ENCODE measurements at regions not wholly inside any gene's neighbourhood (a gene's known extent, or its start where the extent isn't known, plus 50 kb on each side); places are given as distances from the start of the nearest gene placed in this dataset.

DNA sequence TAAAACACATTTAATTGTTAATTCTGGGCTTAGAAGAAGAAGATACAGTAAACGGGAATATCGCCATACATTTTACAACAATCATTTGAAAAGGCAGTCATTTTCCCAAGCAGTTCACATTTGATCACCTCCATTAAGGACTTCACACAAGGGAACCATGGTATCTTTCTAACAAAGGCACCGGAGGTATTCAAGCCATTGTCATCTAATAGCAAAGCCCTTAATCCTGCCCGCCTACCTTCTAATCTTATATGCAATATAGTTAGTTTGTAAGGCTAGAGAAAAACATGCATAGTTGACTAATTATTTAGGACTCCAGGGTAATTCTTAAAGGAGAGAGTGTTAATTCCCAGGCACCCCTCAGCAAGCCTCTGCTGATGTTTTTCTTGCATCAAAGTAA lies 83.1 kb downstream of the MRPL32 start:
- Mint-ChIP-seq H3K27ac (no peak overlapping the region), H3K36me3 (no peaks in the 10 kb centered on the region)

DNA sequence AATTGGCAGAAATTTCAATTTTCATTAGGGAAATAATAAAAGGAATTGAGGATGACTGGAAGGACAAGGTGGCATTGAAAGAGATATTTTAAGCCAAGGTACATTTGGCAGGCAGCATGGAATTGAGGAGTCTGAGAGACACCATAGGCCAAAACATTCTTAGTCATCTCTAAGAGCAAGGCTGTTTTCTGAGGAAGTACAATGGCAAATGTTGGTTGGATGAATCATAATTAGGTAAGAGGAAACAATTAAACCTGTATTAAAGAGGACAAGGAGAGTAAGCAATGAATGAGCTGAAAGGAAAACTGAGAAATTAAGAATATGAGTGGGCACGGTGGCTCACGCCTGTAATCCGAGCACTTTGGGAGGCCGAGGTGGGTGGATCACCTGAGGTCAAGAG lies 86.3 kb downstream of the MRPL32 start:
- Mint-ChIP-seq H3K9me3 (no peaks in the 10 kb centered on the region), H3K4me1 (no peaks in the 10 kb centered on the region), H3K4me3 (no peak overlapping the region), H3K27ac (no peak overlapping the region), H3K27me3 (ENCODE audit: low read depth) (peaks cover 9% of the 10 kb centered on the region), H3K36me3 (no peaks in the 10 kb centered on the region)
- no peak for DNase-seq (ENCODE audit: low spot score in 2 of 2, unreplicated experiment in 2 of 2)
- TF ChIP-seq, protein P1, sequence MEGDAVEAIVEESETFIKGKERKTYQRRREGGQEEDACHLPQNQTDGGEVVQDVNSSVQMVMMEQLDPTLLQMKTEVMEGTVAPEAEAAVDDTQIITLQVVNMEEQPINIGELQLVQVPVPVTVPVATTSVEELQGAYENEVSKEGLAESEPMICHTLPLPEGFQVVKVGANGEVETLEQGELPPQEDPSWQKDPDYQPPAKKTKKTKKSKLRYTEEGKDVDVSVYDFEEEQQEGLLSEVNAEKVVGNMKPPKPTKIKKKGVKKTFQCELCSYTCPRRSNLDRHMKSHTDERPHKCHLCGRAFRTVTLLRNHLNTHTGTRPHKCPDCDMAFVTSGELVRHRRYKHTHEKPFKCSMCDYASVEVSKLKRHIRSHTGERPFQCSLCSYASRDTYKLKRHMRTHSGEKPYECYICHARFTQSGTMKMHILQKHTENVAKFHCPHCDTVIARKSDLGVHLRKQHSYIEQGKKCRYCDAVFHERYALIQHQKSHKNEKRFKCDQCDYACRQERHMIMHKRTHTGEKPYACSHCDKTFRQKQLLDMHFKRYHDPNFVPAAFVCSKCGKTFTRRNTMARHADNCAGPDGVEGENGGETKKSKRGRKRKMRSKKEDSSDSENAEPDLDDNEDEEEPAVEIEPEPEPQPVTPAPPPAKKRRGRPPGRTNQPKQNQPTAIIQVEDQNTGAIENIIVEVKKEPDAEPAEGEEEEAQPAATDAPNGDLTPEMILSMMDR (IDR thresholded peaks at IDR 0.05; ENCODE audit: unreplicated experiment): no peak

More for the DNA sequence above, 83.1 kb downstream of the MRPL32 start:
- Mint-ChIP-seq H3K9me3 (peaks cover 7% of the 10 kb centered on the region), H3K4me3 (no peak overlapping the region), H3K4me1 (peaks cover under 1% of the 10 kb centered on the region), H3K27me3 (ENCODE audit: low read depth) (peaks cover 8% of the 10 kb centered on the region)
- TF ChIP-seq, protein P1 (IDR thresholded peaks at IDR 0.05; ENCODE audit: unreplicated experiment): no peak
- no peak for DNase-seq (ENCODE audit: low spot score in 2 of 2, unreplicated experiment in 2 of 2)

DNA sequence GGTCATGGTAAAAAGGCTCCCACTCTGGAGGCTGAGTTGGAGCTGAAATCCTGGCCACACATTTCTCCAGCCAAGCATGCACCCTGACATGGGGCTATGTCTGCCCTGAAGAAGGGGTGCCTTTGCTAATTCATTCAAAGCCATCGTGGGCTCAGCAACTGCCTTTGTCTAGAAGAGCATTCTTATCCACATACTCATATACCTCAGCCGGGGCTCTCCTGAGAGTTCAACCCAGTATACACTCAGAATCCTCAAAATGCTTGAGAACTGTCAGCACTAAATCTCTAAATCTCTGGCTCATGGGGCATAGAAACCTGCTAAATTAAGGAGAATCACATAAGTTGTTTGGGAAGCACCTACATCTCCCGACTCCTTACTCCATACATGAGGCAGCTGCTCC lies 89.3 kb downstream of the MRPL32 start:
- H3K27ac Mint-ChIP-seq: no peak overlapping the region
- H3K9me3 Mint-ChIP-seq: no peaks in the 10 kb centered on the region
- no peak for DNase-seq (ENCODE audit: low spot score in 2 of 2, unreplicated experiment in 2 of 2)
- H3K36me3 Mint-ChIP-seq: no peaks in the 10 kb centered on the region
- no peaks in the 10 kb centered on the region for H3K4me1 Mint-ChIP-seq
- H3K4me3 Mint-ChIP-seq: no peak overlapping the region
- TF ChIP-seq, protein P1 (IDR thresholded peaks at IDR 0.05; ENCODE audit: unreplicated experiment): no peak
- H3K27me3 Mint-ChIP-seq (ENCODE audit: low read depth): peaks cover 5% of the 10 kb centered on the region

DNA sequence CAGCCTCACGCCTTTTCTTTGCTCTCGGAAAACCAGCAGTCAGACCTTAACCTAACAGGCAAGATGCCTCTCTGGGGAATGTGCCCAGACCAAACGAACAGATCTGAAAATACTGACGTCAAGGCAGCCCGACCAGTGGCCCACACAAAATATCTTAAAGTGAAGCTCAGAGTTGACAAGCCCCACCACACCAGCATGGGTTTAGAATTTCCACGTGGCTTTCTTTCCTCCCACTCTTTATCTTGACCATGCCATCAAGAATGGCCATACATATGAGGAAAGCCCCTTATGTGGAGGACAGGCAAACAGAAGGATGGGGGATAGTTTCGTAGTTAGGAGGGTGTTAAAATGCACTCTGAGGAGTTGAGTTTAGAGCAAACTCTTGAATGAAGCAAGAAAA lies 89.8 kb downstream of the MRPL32 start:
- no peaks in the 10 kb centered on the region for H3K36me3 Mint-ChIP-seq
- H3K4me1 Mint-ChIP-seq: no peaks in the 10 kb centered on the region
- no peak overlapping the region for H3K4me3 Mint-ChIP-seq
- H3K27me3 Mint-ChIP-seq (ENCODE audit: low read depth): peaks cover 1% of the 10 kb centered on the region
- H3K9me3 Mint-ChIP-seq: no peaks in the 10 kb centered on the region
- no peak overlapping the region for H3K27ac Mint-ChIP-seq
- TF ChIP-seq, protein P1 (IDR thresholded peaks at IDR 0.05; ENCODE audit: unreplicated experiment): no peak
- DNase-seq (ENCODE audit: low spot score in 2 of 2, unreplicated experiment in 2 of 2): no peak

DNA sequence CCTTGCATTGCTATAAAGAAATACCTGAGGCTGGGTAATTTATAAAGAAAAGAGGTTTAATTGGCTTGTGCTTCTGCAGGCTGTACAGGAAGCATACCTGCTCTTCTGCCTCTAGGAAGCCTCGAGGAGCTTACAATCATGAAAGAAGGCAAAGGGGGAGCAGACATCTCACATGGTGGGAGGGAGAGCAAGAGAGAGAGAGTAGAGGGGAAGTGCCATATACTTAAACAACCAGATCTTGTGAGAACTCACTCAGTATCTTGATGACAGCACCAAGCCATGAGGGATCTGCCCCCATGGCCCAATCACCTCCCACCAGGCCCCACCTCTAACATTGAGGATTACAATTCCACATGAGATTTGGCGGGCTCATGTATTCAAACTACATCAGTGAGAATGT lies 79.1 kb upstream of the HECW1 start:
- peaks cover 3% of the 10 kb centered on the region for H3K9me3 Mint-ChIP-seq
- TF ChIP-seq, protein P1 (IDR thresholded peaks at IDR 0.05; ENCODE audit: unreplicated experiment): no peak
- H3K4me3 Mint-ChIP-seq: no peak overlapping the region
- DNase-seq (ENCODE audit: low spot score in 2 of 2, unreplicated experiment in 2 of 2): no peak
- H3K4me1 Mint-ChIP-seq: peaks cover 5% of the 10 kb centered on the region
- H3K27me3 Mint-ChIP-seq (ENCODE audit: low read depth): peaks cover 18% of the 10 kb centered on the region
- H3K27ac Mint-ChIP-seq: no peak overlapping the region
- no peaks in the 10 kb centered on the region for H3K36me3 Mint-ChIP-seq

DNA sequence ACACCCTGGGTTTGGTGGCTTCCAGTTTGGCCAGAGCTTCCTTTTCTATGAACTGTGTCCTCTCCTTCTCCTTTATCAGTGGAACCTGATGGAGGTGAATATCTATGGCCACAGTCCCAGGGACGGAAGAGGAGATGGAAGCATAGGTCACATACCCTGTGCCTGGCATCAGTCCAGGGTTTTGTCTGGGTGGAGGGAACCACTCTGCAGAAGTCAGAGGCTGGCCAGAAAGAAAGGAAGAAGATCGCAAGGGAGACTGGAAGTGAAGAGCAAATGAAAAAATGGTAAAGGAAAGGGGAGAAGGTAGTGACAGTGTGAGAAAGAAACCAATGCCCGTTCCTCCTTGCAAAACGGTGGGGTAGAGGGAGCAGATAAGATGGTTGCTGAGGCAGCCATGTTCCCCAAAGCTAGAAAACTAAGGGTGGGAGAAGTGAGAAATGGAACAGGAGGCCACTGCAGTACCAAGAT lies 77.9 kb upstream of the HECW1 start:
- Mint-ChIP-seq H3K9me3 (no peaks in the 10 kb centered on the region), H3K27ac (no peak overlapping the region), H3K27me3 (ENCODE audit: low read depth) (peaks cover 12% of the 10 kb centered on the region), H3K4me1 (peaks cover 6% of the 10 kb centered on the region), H3K4me3 (no peak overlapping the region), H3K36me3 (no peaks in the 10 kb centered on the region)
- TF ChIP-seq, protein P1 (IDR thresholded peaks at IDR 0.05; ENCODE audit: unreplicated experiment): no peak
- DNase-seq (ENCODE audit: low spot score in 2 of 2, unreplicated experiment in 2 of 2): no peak
